Activated naive CD8-positive, alpha-beta T cell treated with anti-CD3 and anti-CD28 coated beads, Interleukin-2, amount 50 U/mL, for 24 hours (primary cell): ENCODE measurements at regions not wholly inside any gene's neighbourhood (a gene's known extent, or its start where the extent isn't known, plus 50 kb on each side); places are given as distances from the start of the nearest gene placed in this dataset.
"Not testable (repeated sequence)": the region's sequence is repeated elsewhere in the genome, so short reads cannot be mapped to it uniquely, and the experiment has no call there.

Experiments used
- ATAC-seq: fragments of 150-1000 bp; cut with Tn5 transposase; one replicate; pipeline ENCODE4 v1.10.0; 2021
- DNase-seq: peaks from one replicate; pipeline ENCODE4 v3.0.0; 2021
- H3K27ac Mint-ChIP-seq: one replicate; pipeline ENCODE4 v1.8.0; 2021; ENCODE audit warnings: mild to moderate bottlenecking, mixed read lengths
- H3K27me3 Mint-ChIP-seq: one replicate; pipeline ENCODE4 v1.8.0; 2021; ENCODE audit warnings: mixed read lengths
- H3K36me3 Mint-ChIP-seq: one replicate; pipeline ENCODE4 v1.8.0; 2021; ENCODE audit warnings: low read depth, mixed read lengths
- H3K4me1 Mint-ChIP-seq: one replicate; pipeline ENCODE4 v1.8.0; 2021; ENCODE audit warnings: mixed read lengths
- H3K4me3 Mint-ChIP-seq: one replicate; pipeline ENCODE4 v1.8.0; 2021; ENCODE audit warnings: mild to moderate bottlenecking, moderate library complexity, mixed read lengths
- H3K9me3 Mint-ChIP-seq: one replicate; pipeline ENCODE4 v1.8.0; 2021; ENCODE audit warnings: mixed read lengths

GRCh38 chr13:111064661-111065060 lies 50.4 kb upstream of the ARHGEF7 start:
- no peaks in the 10 kb centered on the region for H3K36me3 Mint-ChIP-seq
- H3K27me3 Mint-ChIP-seq: peaks cover 38% of the 10 kb centered on the region
- no peak for ATAC-seq
- H3K4me1 Mint-ChIP-seq: peaks cover 5% of the 10 kb centered on the region
- no peak for DNase-seq
- no peaks in the 10 kb centered on the region for H3K9me3 Mint-ChIP-seq
- no peak overlapping the region for H3K4me3 Mint-ChIP-seq
- no peak overlapping the region for H3K27ac Mint-ChIP-seq

DNA sequence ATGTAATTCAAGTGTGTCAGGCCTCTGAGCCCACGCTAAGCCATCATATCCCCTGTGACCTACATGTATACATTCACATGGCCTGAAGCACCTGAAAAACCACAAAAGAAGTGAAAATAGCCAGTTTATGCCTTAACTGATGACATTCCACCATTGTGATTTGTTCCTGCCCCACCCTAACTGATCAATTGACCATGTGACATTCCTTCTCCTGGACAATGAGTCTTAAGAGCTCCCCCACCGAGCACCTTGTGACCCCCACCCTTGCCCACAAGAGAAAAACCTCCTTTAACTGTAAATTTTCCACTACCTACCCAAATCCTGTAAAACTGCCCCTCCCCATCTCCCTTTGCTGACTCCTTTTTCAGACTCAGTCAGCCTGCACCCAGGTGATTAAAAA lies 52.1 kb upstream of the ARHGEF7 start:
- ATAC-seq (no peak), DNase-seq (no peak)
- no peak overlapping the region for H3K4me3 Mint-ChIP-seq
- peaks cover 47% of the 10 kb centered on the region for H3K27me3 Mint-ChIP-seq
- H3K36me3 Mint-ChIP-seq: no peaks in the 10 kb centered on the region
- no peaks in the 10 kb centered on the region for H3K9me3 Mint-ChIP-seq
- H3K27ac Mint-ChIP-seq: no peak overlapping the region
- H3K4me1 Mint-ChIP-seq: peaks cover 5% of the 10 kb centered on the region

DNA sequence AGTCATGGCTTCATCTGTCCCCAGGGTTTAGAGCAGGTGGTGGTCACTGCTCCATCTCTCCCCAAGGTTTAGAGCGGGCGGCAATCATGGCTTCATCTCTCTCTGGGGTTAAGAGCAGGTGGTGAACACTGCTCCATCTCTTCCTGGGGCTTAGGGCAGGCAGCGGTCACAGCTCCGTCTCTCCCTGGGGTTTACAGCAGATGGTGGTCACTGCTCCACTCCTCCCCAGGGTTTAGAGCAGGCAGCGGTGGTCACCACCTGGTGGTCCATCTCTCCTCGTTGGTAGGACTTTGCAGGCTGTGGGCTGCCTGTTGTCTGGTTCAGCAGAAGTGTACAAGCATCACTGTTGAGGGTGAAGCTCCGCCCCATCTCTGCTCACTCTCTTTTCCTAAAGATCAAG lies 52.8 kb upstream of the ARHGEF7 start:
- Mint-ChIP-seq H3K36me3 (no peaks in the 10 kb centered on the region), H3K27ac (no peak overlapping the region), H3K9me3 (no peaks in the 10 kb centered on the region), H3K4me3 (no peak overlapping the region), H3K27me3 (peaks cover 50% of the 10 kb centered on the region), H3K4me1 (peaks cover 3% of the 10 kb centered on the region)
- DNase-seq: no peak
- ATAC-seq: no peak

DNA sequence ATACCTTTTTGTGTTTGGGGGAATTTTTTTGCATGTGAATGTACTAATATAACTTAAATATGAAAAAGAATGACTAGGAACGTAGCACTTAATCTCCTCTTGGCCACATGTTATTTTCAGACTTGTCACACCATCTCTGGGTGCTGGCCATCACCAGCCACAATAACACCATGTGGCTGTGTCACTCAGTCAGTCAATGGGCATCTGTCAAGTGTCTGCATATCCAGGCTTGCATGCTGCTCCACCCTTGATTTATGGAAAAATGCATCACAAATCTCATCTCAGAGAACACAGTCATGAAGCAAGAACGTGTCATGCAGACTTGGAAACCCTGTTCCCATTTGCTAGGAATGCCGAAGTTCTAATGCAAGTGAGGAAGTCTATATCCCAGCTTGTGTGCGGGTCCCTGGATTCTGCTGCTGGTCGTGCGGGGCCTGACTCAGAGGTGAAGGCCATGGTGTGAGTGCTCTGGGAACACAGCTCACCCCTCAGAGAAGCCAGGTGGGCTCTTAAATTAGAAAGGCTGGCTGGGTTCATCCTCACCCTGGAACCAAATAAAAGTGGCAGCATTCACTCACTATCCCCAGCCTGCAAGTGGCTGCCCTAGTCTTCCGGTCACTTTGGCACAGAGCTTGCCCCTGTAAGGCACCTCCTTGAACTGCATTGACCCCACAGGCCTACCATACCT lies 53.6 kb upstream of the ARHGEF7 start:
- H3K27ac Mint-ChIP-seq: no peak overlapping the region

GRCh38 chr13:111060237-111060919 lies 54.7 kb upstream of the ARHGEF7 start:
- H3K4me3 Mint-ChIP-seq: no peak overlapping the region
- H3K27ac Mint-ChIP-seq: no peak overlapping the region
- ATAC-seq (no peak), DNase-seq (no peak)
- no peaks in the 10 kb centered on the region for H3K36me3 Mint-ChIP-seq
- no peaks in the 10 kb centered on the region for H3K4me1 Mint-ChIP-seq
- H3K27me3 Mint-ChIP-seq: peaks cover 47% of the 10 kb centered on the region
- H3K9me3 Mint-ChIP-seq: no peaks in the 10 kb centered on the region

More for the DNA sequence above, 53.6 kb upstream of the ARHGEF7 start:
- DNase-seq (no peak), ATAC-seq (no peak)
- H3K9me3 Mint-ChIP-seq: no peaks in the 10 kb centered on the region
- no peaks in the 10 kb centered on the region for H3K36me3 Mint-ChIP-seq
- peaks cover 2% of the 10 kb centered on the region for H3K4me1 Mint-ChIP-seq
- no peak overlapping the region for H3K4me3 Mint-ChIP-seq
- H3K27me3 Mint-ChIP-seq: peaks cover 52% of the 10 kb centered on the region

GRCh38 chr13:111058796-111059506 lies 56.2 kb upstream of the ARHGEF7 start:
- Mint-ChIP-seq H3K4me3 (no peak overlapping the region), H3K27ac (no peak overlapping the region), H3K36me3 (no peaks in the 10 kb centered on the region), H3K4me1 (no peaks in the 10 kb centered on the region), H3K9me3 (no peaks in the 10 kb centered on the region), H3K27me3 (peaks cover 44% of the 10 kb centered on the region)
- ATAC-seq: no peak
- no peak for DNase-seq

GRCh38 chr13:111058339-111058738 lies 56.8 kb upstream of the ARHGEF7 start:
- not testable (repeated sequence) for H3K27ac Mint-ChIP-seq, H3K4me3 Mint-ChIP-seq, DNase-seq, H3K36me3 Mint-ChIP-seq, H3K4me1 Mint-ChIP-seq, H3K9me3 Mint-ChIP-seq, ATAC-seq
- peaks cover 46% of the 10 kb centered on the region for H3K27me3 Mint-ChIP-seq

- H3K27ac Mint-ChIP-seq, H3K36me3 Mint-ChIP-seq, H3K4me3 Mint-ChIP-seq, H3K9me3 Mint-ChIP-seq, ATAC-seq, H3K4me1 Mint-ChIP-seq, DNase-seq: not testable (repeated sequence)
- peaks cover 23% of the 10 kb centered on the region for H3K27me3 Mint-ChIP-seq
These were observed 63.3 kb upstream of the ARHGEF7 start for GRCh38 chr13:111051726-111052232.

- no peaks in the 10 kb centered on the region for H3K36me3 Mint-ChIP-seq
- no peak overlapping the region for H3K27ac Mint-ChIP-seq
- ATAC-seq (no peak), DNase-seq (no peak)
- H3K9me3 Mint-ChIP-seq: no peaks in the 10 kb centered on the region
- no peak overlapping the region for H3K4me3 Mint-ChIP-seq
- peaks cover 3% of the 10 kb centered on the region for H3K4me1 Mint-ChIP-seq
- H3K27me3 Mint-ChIP-seq: peaks cover 21% of the 10 kb centered on the region
These were observed 63.9 kb upstream of the ARHGEF7 start for GRCh38 chr13:111051041-111051725.

- H3K27me3 Mint-ChIP-seq: peaks cover 18% of the 10 kb centered on the region
- ATAC-seq: no peak
- no peaks in the 10 kb centered on the region for H3K9me3 Mint-ChIP-seq
- H3K27ac Mint-ChIP-seq: no peak overlapping the region
- H3K4me3 Mint-ChIP-seq: no peak overlapping the region
- H3K36me3 Mint-ChIP-seq: no peaks in the 10 kb centered on the region
- peaks cover 3% of the 10 kb centered on the region for H3K4me1 Mint-ChIP-seq
- DNase-seq: no peak
These were observed 64.6 kb upstream of the ARHGEF7 start for GRCh38 chr13:111050539-111050879.

- no peak overlapping the region for H3K4me3 Mint-ChIP-seq
- ATAC-seq: no peak
- DNase-seq: peak; percentile 11
These were observed 65.1 kb upstream of the ARHGEF7 start for GRCh38 chr13:111049791-111050538.

DNA sequence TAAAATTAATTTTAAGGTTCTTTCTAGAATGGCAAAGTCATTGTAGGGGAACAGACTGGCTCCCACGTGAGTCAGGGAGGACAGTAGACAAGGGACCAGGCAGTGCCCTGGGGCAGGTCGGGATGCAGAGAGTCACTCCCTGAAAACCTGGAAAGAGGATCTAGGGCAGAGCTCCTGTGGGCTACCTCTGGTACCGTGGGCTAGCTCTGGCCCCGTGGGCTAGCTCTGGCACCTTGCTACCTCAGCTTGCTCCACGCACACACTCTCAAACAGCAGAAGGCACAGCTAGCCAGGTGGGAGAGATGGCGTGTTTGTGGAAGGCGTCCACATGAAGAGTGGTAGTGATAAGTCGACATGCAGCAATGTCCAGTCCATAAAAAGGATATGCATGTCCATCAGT lies 66.7 kb upstream of the ARHGEF7 start:
- no peak for DNase-seq

More at GRCh38 chr13:111049791-111050538, 65.1 kb upstream of the ARHGEF7 start:
- H3K9me3 Mint-ChIP-seq: no peaks in the 10 kb centered on the region
- peaks cover 3% of the 10 kb centered on the region for H3K4me1 Mint-ChIP-seq
- H3K36me3 Mint-ChIP-seq: no peaks in the 10 kb centered on the region
- H3K27me3 Mint-ChIP-seq: peaks cover 13% of the 10 kb centered on the region
- H3K27ac Mint-ChIP-seq: no peak overlapping the region

GRCh38 chr13:111047326-111047725 lies 67.8 kb upstream of the ARHGEF7 start:
- Mint-ChIP-seq H3K4me3 (no peak overlapping the region), H3K36me3 (no peaks in the 10 kb centered on the region), H3K4me1 (peaks cover 6% of the 10 kb centered on the region), H3K27ac (no peak overlapping the region), H3K27me3 (peaks cover 7% of the 10 kb centered on the region), H3K9me3 (no peaks in the 10 kb centered on the region)
- no peak for ATAC-seq
- DNase-seq: no peak

More for the DNA sequence above, 66.7 kb upstream of the ARHGEF7 start:
- no peaks in the 10 kb centered on the region for H3K36me3 Mint-ChIP-seq
- no peak overlapping the region for H3K4me3 Mint-ChIP-seq
- H3K27ac Mint-ChIP-seq: no peak overlapping the region
- peaks cover 7% of the 10 kb centered on the region for H3K27me3 Mint-ChIP-seq
- peaks cover 5% of the 10 kb centered on the region for H3K4me1 Mint-ChIP-seq
- ATAC-seq: no peak
- H3K9me3 Mint-ChIP-seq: no peaks in the 10 kb centered on the region

GRCh38 chr13:111046590-111047141 lies 68.4 kb upstream of the ARHGEF7 start:
- DNase-seq (no peak), ATAC-seq (no peak)
- Mint-ChIP-seq H3K4me3 (no peak overlapping the region), H3K4me1 (peaks cover 6% of the 10 kb centered on the region), H3K27ac (peak overlapping the region; percentile 17), H3K36me3 (no peaks in the 10 kb centered on the region), H3K27me3 (peaks cover 10% of the 10 kb centered on the region), H3K9me3 (no peaks in the 10 kb centered on the region)
